Vagina (tissue), 2 donors: ENCODE measurements at regions not wholly inside any gene's neighbourhood (a gene's known extent, or its start where the extent isn't known, plus 50 kb on each side); places are given as distances from the start of the nearest gene placed in this dataset.

Experiments
- DNase-seq, 2 donors: peaks; one replicate each; pipeline ENCODE4 v3.0.0-alpha.2; 2017; ENCODE audit errors: extremely low spot score in 2 of 2
- H3K27ac ChIP-seq: fragments of 200-600 bp; sonication (generic); one replicate; pipeline ENCODE4 v1.5.1; 2019
- H3K27me3 ChIP-seq: fragments of 200-600 bp; sonication (generic); one replicate; pipeline ENCODE4 v1.5.1; 2019
- H3K36me3 ChIP-seq, 2 donors: fragments of 200-600 bp; sonication (generic); one replicate each; pipeline ENCODE4 v1.5.1; 2017 to 2019
- H3K4me1 ChIP-seq: fragments of 200-600 bp; sonication (generic); one replicate; pipeline ENCODE4 v1.5.1; 2019
- H3K4me3 ChIP-seq, 2 donors: fragments of 200-600 bp; sonication (generic); 1 replicate in 1 of 2; 2 replicates in 1 of 2; pipeline ENCODE4 v1.5.1; 2016 to 2019
- H3K9me3 ChIP-seq: fragments of 200-600 bp; sonication (generic); one replicate; pipeline ENCODE4 v1.5.1; 2019
- CTCF ChIP-seq, 3 experiments: fragments of 450-650 bp in 2 of 3; fragments of 200-600 bp in 1 of 3; sonication (generic) in 1 of 3; IDR thresholded peaks; one replicate each; pipeline ENCODE4 v1.5.1; 2017 to 2019; ENCODE audit warnings: antibody characterized with exemption in 3 of 3, mild to moderate bottlenecking in 2 of 3, moderate library complexity in 2 of 3
- POLR2A ChIP-seq, 2 donors: fragments of 450-650 bp; IDR thresholded peaks; one replicate each; pipeline ENCODE4 v1.6.1; 2017; ENCODE audit warnings: antibody characterized with exemption in 2 of 2, mild to moderate bottlenecking in 2 of 2, moderate library complexity in 2 of 2
- POLR2AphosphoS5 ChIP-seq, 2 donors: sonication (generic); formaldehyde crosslinking; IDR thresholded peaks; one replicate each; pipeline ENCODE4 v1.9.0; 2017; ENCODE audit warnings: antibody characterized with exemption in 2 of 2, mild to moderate bottlenecking in 2 of 2, low read depth in 1 of 2; ENCODE audit not compliant: insufficient read depth in 1 of 2
- intact Hi-C: fragments of 100-400 bp; cut with DNase I; formaldehyde crosslinking; loops from one replicate; pipeline ENCODE4 v1.15.1; 2023

- H3K27ac ChIP-seq = no peak overlapping the region
- DNase-seq = no peak
- H3K4me1 ChIP-seq = no peaks in the 10 kb centered on the region
- TF ChIP-seq POLR2AphosphoS5 (IDR thresholded peaks at IDR 0.05; ENCODE audit: insufficient read depth in 1 of 2, low read depth in 1 of 2) (no peak), CTCF (IDR thresholded peaks at IDR 0.05) (no peak), POLR2A (IDR thresholded peaks at IDR 0.05) (no peak)
- H3K27me3 ChIP-seq = no peaks in the 10 kb centered on the region
- intact Hi-C loops = no loop called here
- H3K36me3 ChIP-seq = no peaks in the 10 kb centered on the region
- H3K4me3 ChIP-seq = no peak overlapping the region
- no peaks in the 10 kb centered on the region for H3K9me3 ChIP-seq
Observed at GRCh38 chr18:56060967-56061541, 473.1 kb upstream of the TCF4 start.

GRCh38 chr18:56052202-56052601, 464.2 kb upstream of the TCF4 start:
- TF ChIP-seq POLR2A (IDR thresholded peaks at IDR 0.05) (no peak), CTCF (IDR thresholded peaks at IDR 0.05) (no peak), POLR2AphosphoS5 (IDR thresholded peaks at IDR 0.05; ENCODE audit: insufficient read depth in 1 of 2, low read depth in 1 of 2) (no peak)
- intact Hi-C loops = no loop called here
- H3K36me3 ChIP-seq = no peaks in the 10 kb centered on the region

DNA sequence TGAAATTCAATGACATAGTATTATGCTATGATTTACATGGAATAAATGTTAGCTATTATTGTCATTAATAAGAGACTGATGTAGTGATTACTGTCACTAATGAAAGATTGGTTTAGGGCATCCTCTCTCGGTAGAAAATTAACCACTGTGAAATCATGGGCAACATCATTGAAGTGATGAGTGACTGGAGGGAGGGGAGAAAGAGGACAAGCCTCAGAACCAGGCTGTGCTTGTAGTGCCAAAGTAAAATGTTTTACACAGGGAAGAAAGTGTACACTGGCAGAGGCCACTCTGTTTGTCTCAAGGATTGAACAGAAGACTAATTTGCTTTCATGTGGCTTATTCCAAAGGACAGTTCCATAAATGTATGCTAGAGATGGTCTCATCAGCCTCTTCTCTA, 456.2 kb upstream of the TCF4 start:
- Histone ChIP-seq H3K27me3 (no peaks in the 10 kb centered on the region), H3K9me3 (no peaks in the 10 kb centered on the region), H3K4me3 (no peak overlapping the region), H3K27ac (no peak overlapping the region), H3K4me1 (no peaks in the 10 kb centered on the region), H3K36me3 (no peaks in the 10 kb centered on the region)
- intact Hi-C loops = no loop called here
- no peak for DNase-seq
- TF ChIP-seq POLR2A (IDR thresholded peaks at IDR 0.05) = no peak
- TF ChIP-seq CTCF (IDR thresholded peaks at IDR 0.05) = no peak
- no peak for TF ChIP-seq POLR2AphosphoS5 (IDR thresholded peaks at IDR 0.05; ENCODE audit: insufficient read depth in 1 of 2, low read depth in 1 of 2)

More at GRCh38 chr18:56052202-56052601, 464.2 kb upstream of the TCF4 start:
- Histone ChIP-seq H3K4me1 (no peaks in the 10 kb centered on the region), H3K4me3 (no peak overlapping the region), H3K27me3 (no peaks in the 10 kb centered on the region), H3K9me3 (no peaks in the 10 kb centered on the region), H3K27ac (no peak overlapping the region)
- DNase-seq = no peak

DNA sequence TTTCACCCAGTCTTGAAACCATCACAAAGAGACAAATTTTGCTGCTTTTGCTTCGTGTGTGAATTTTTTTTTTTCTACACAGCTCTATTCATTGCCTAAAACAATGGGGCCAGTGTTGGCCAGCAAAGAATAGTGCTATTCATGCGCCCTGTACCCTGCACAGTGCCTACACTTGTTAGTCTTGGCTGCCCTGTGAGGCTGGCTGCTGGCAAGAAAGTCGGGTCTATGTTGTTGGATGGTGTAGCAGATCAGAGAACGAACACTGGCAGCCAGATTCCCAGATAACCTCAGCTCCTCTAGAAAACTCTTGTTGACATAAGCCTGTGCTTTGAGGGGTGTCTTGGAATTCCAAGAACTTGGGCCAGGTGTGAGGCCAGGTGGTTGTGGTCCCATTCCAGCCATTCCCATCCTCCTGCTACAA, 455.7 kb upstream of the TCF4 start:
- TF ChIP-seq CTCF (IDR thresholded peaks at IDR 0.05) (no peak), POLR2A (IDR thresholded peaks at IDR 0.05) (no peak), POLR2AphosphoS5 (IDR thresholded peaks at IDR 0.05; ENCODE audit: insufficient read depth in 1 of 2, low read depth in 1 of 2) (no peak)
- intact Hi-C loops = no loop called here
- H3K4me3 ChIP-seq = no peak overlapping the region
- H3K4me1 ChIP-seq = no peaks in the 10 kb centered on the region
- no peaks in the 10 kb centered on the region for H3K9me3 ChIP-seq
- no peak overlapping the region for H3K27ac ChIP-seq
- DNase-seq = no peak
- no peaks in the 10 kb centered on the region for H3K36me3 ChIP-seq
- H3K27me3 ChIP-seq = no peaks in the 10 kb centered on the region

DNA sequence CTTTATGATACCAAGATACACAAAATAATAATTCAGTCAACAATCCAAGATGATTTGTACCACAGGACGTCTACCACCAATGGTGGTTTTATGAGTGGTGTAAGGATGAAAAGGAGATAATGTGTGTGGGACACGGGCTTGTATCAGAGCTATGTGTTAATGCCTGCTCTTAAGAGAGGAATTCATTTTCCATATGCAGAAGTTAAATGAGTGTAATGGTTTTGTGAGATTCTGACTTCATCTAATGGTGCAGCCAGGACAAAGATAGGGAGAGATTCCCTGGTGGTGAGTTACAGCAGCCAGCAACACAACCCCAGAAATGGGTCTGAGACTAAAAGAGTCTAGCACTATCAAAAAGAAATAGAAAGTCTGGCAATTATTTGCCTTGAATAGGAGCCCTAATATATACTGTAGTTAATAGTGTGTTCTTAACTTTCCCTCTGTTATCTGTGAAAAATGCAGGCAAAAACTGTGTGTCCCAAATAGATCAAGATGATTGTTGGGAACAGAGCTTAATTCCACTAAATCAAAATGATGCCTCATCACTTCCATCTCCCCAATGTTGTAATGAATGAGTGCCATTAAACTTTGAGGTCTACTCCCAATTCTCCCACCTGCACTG, 455.0 kb upstream of the TCF4 start:
- no peak for TF ChIP-seq POLR2A (IDR thresholded peaks at IDR 0.05)
- no peak for TF ChIP-seq POLR2AphosphoS5 (IDR thresholded peaks at IDR 0.05; ENCODE audit: insufficient read depth in 1 of 2, low read depth in 1 of 2)
- no peak for TF ChIP-seq CTCF (IDR thresholded peaks at IDR 0.05)
- intact Hi-C loops = no loop called here
- H3K27me3 ChIP-seq = no peaks in the 10 kb centered on the region
- H3K4me1 ChIP-seq = no peaks in the 10 kb centered on the region
- H3K4me3 ChIP-seq = no peak overlapping the region
- no peak for DNase-seq
- H3K27ac ChIP-seq = no peak overlapping the region
- no peaks in the 10 kb centered on the region for H3K36me3 ChIP-seq
- H3K9me3 ChIP-seq = no peaks in the 10 kb centered on the region
